ENCODE measurements at regions not wholly inside any gene's neighbourhood (a gene's known extent, or its start where the extent isn't known, plus 50 kb on each side); places are given as distances from the start of the nearest gene placed in this dataset.

DNA sequence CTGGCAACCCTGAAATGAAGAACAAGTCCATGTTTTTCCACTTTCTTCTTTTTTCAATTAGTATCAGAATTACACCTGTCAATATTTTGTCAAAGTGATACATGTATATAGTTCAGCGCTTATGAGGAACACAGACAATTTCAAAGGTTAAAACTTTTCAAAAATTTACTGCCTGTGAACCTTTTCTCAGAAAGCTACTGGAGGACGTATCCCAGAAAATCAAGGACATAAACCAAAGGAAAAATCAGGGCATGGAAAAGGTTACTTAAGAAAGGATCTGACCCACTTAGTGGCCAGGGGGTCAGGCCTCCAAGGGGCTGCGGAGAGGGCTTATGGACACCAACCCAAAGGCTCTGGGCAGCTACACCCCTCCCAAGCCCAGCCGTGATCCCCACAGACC, 81.1 kb upstream of the ACTRT2 start:
- Histone ChIP-seq H3K27ac (ENCODE audit: low read length) (no peak overlapping the region), H3K4me1 (ENCODE audit: control insufficient read depth, insufficient read depth, low read length) (no peaks in the 10 kb centered on the region), H3K36me3 (ENCODE audit: control insufficient read depth, insufficient read depth, low read length) (no peaks in the 10 kb centered on the region), H3K4me3 (ENCODE audit: low read length) (no peak overlapping the region), H3K9me3 (ENCODE audit: control insufficient read depth, insufficient read depth, low read length) (peaks cover 31% of the 10 kb centered on the region), H3K27me3 (ENCODE audit: control insufficient read depth, insufficient read depth, low read length) (no peaks in the 10 kb centered on the region; the same call in 1 of the 2 replicates)
- DNase-seq (ENCODE audit: low read depth, low spot score), result no peak
- no CpG with 5 or more reads among the region's 4 CpGs for WGBS (ENCODE audit: insufficient coverage, insufficient read length)

- no peak overlapping the region for H3K4me3 ChIP-seq (ENCODE audit: low read length)
- WGBS (ENCODE audit: insufficient coverage, insufficient read length), result no CpG with 5 or more reads among the region's 2 CpGs
- no peak overlapping the region for H3K27ac ChIP-seq (ENCODE audit: low read length)
- DNase-seq (ENCODE audit: low read depth, low spot score), result no peak
- peaks cover 34% of the 10 kb centered on the region for H3K9me3 ChIP-seq (ENCODE audit: control insufficient read depth, insufficient read depth, low read length)
- H3K4me1 ChIP-seq (ENCODE audit: control insufficient read depth, insufficient read depth, low read length), result no peaks in the 10 kb centered on the region
- no peaks in the 10 kb centered on the region for H3K36me3 ChIP-seq (ENCODE audit: control insufficient read depth, insufficient read depth, low read length)
- no peaks in the 10 kb centered on the region; the same call in 1 of the 2 replicates for H3K27me3 ChIP-seq (ENCODE audit: control insufficient read depth, insufficient read depth, low read length)
These were observed 80.2 kb upstream of the ACTRT2 start for GRCh38 chr1:2941040-2941439.

DNA sequence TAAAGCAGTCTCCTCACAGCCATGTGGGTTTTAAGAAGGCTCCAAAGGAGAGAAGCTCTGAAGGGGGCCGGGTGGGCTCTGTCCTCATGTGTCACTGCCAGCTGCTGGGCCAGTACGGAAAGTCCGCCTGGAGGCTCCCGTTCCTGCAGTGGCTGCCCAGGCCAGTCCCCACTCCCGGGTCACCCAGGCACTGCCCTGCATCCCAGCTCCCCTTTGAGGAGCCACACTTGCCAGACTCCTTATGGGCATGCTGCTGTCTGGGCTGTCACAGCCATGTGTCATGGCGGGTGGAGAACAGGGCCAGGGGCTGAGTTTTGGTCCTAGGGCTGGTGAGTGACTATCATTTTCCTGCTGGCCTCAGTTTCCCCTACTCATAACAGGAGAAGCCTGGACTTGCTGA, 79.4 kb upstream of the ACTRT2 start:
- Histone ChIP-seq H3K4me3 (ENCODE audit: low read length) (no peak overlapping the region), H3K27ac (ENCODE audit: low read length) (no peak overlapping the region), H3K36me3 (ENCODE audit: control insufficient read depth, insufficient read depth, low read length) (no peaks in the 10 kb centered on the region), H3K9me3 (ENCODE audit: control insufficient read depth, insufficient read depth, low read length) (peaks cover 35% of the 10 kb centered on the region), H3K27me3 (ENCODE audit: control insufficient read depth, insufficient read depth, low read length) (no peaks in the 10 kb centered on the region; the same call in 1 of the 2 replicates), H3K4me1 (ENCODE audit: control insufficient read depth, insufficient read depth, low read length) (no peaks in the 10 kb centered on the region)
- no peak for DNase-seq (ENCODE audit: low read depth, low spot score)
- no CpG with 5 or more reads among the region's 6 CpGs for WGBS (ENCODE audit: insufficient coverage, insufficient read length)

DNA sequence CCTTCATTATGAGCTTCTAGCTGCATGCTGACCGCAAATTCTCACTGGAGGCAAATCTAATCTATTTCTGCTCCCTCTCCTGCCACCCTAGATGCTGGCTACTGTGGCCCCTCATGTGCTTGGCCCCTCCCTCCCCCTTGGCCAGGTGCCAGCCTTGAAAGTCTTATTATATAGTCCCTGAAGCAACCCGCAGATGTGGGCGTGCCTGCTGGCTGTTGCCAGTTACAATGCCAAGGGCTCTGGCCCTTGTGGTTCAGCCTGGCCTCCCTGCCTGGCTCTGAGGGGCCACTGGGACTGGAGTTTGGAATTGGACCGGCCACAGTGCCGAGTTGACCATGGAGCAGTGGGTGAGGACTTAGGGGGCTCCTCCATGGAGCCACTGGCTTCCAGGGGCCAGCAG, 78.9 kb upstream of the ACTRT2 start:
- Histone ChIP-seq H3K9me3 (ENCODE audit: control insufficient read depth, insufficient read depth, low read length) (peaks cover 35% of the 10 kb centered on the region), H3K36me3 (ENCODE audit: control insufficient read depth, insufficient read depth, low read length) (no peaks in the 10 kb centered on the region), H3K27ac (ENCODE audit: low read length) (no peak overlapping the region), H3K27me3 (ENCODE audit: control insufficient read depth, insufficient read depth, low read length) (no peaks in the 10 kb centered on the region; the same call in 1 of the 2 replicates), H3K4me3 (ENCODE audit: low read length) (no peak overlapping the region), H3K4me1 (ENCODE audit: control insufficient read depth, insufficient read depth, low read length) (no peaks in the 10 kb centered on the region)
- no CpG with 5 or more reads among the region's 5 CpGs for WGBS (ENCODE audit: insufficient coverage, insufficient read length)
- DNase-seq (ENCODE audit: low read depth, low spot score), result no peak

- Histone ChIP-seq H3K36me3 (ENCODE audit: control insufficient read depth, insufficient read depth, low read length) (no peaks in the 10 kb centered on the region), H3K4me1 (ENCODE audit: control insufficient read depth, insufficient read depth, low read length) (no peaks in the 10 kb centered on the region), H3K9me3 (ENCODE audit: control insufficient read depth, insufficient read depth, low read length) (peaks cover 34% of the 10 kb centered on the region), H3K27ac (ENCODE audit: low read length) (no peak overlapping the region), H3K4me3 (ENCODE audit: low read length) (no peak overlapping the region), H3K27me3 (ENCODE audit: control insufficient read depth, insufficient read depth, low read length) (no peaks in the 10 kb centered on the region)
- DNase-seq (ENCODE audit: low read depth, low spot score), result no peak
- no CpG with 5 or more reads among the region's 7 CpGs for WGBS (ENCODE audit: insufficient coverage, insufficient read length)
These were observed 77.5 kb upstream of the ACTRT2 start for GRCh38 chr1:2943686-2944260.

- no peak for DNase-seq (ENCODE audit: low read depth, low spot score)
- Histone ChIP-seq H3K4me1 (ENCODE audit: control insufficient read depth, insufficient read depth, low read length) (no peaks in the 10 kb centered on the region), H3K4me3 (ENCODE audit: low read length) (no peak overlapping the region), H3K27ac (ENCODE audit: low read length) (no peak overlapping the region), H3K36me3 (ENCODE audit: control insufficient read depth, insufficient read depth, low read length) (no peaks in the 10 kb centered on the region), H3K27me3 (ENCODE audit: control insufficient read depth, insufficient read depth, low read length) (no peaks in the 10 kb centered on the region), H3K9me3 (ENCODE audit: control insufficient read depth, insufficient read depth, low read length) (peaks cover 35% of the 10 kb centered on the region)
- WGBS (ENCODE audit: insufficient coverage, insufficient read length), result no CpG with 5 or more reads among the region's 4 CpGs
These were observed 76.6 kb upstream of the ACTRT2 start for GRCh38 chr1:2944705-2945104.

DNA sequence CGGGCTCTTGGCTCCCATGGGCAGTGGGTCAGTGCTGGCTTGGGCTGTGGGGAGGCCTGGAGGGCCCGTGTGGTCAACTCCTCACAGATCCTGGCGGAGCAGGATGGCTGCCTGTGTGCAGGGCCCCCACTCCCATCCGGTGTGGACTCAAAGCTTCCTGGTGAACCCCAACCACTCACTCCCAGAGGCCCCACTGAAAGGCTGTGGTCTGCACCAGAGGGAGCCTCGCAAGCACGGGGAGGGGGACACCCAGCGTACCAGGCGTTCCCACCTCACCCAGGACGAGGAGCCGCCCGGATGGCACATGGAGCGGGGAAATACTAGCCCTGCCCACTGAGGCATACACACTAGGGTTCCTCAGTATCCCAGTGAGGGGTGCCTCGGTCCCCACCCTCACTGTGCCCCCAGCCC, 75.4 kb upstream of the ACTRT2 start:
- no peak overlapping the region for H3K4me3 ChIP-seq (ENCODE audit: low read length)

DNA sequence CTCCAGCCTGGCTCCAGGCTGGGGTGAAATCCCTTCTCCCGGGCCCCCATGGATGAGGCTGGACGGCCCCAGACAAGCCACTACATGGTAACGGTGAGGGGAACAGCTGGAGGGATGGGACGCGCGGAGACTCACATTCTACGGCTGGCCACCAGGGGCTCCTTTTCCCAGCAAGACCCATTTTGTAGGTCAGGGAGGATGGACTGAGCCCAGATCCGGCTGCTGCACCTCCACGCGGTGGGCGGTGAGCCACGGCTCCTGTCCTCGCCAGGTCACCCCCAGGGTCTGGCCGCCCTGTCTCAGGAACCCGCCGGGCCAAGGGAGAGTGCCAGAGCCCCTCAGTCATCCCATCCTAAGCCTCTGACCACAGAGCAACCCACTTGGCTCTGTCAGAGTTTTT, 75.0 kb upstream of the ACTRT2 start:
- Histone ChIP-seq H3K27me3 (ENCODE audit: control insufficient read depth, insufficient read depth, low read length) (no peaks in the 10 kb centered on the region), H3K36me3 (ENCODE audit: control insufficient read depth, insufficient read depth, low read length) (no peaks in the 10 kb centered on the region), H3K4me1 (ENCODE audit: control insufficient read depth, insufficient read depth, low read length) (no peaks in the 10 kb centered on the region), H3K4me3 (ENCODE audit: low read length) (no peak overlapping the region), H3K9me3 (ENCODE audit: control insufficient read depth, insufficient read depth, low read length) (peaks cover 42% of the 10 kb centered on the region), H3K27ac (ENCODE audit: low read length) (no peak overlapping the region)
- DNase-seq (ENCODE audit: low read depth, low spot score), result no peak
- no CpG with 5 or more reads among the region's 16 CpGs for WGBS (ENCODE audit: insufficient coverage, insufficient read length)

More for the DNA sequence above, 75.4 kb upstream of the ACTRT2 start:
- Histone ChIP-seq H3K27me3 (ENCODE audit: control insufficient read depth, insufficient read depth, low read length) (no peaks in the 10 kb centered on the region), H3K36me3 (ENCODE audit: control insufficient read depth, insufficient read depth, low read length) (no peaks in the 10 kb centered on the region), H3K27ac (ENCODE audit: low read length) (no peak overlapping the region), H3K4me1 (ENCODE audit: control insufficient read depth, insufficient read depth, low read length) (no peaks in the 10 kb centered on the region), H3K9me3 (ENCODE audit: control insufficient read depth, insufficient read depth, low read length) (peaks cover 40% of the 10 kb centered on the region)
- WGBS (ENCODE audit: insufficient coverage, insufficient read length), result no CpG with 5 or more reads among the region's 13 CpGs
- DNase-seq (ENCODE audit: low read depth, low spot score), result no peak

- no peak for DNase-seq (ENCODE audit: low read depth, low spot score)
- WGBS (ENCODE audit: insufficient coverage, insufficient read length), result no CpG with 5 or more reads among the region's 21 CpGs
- H3K36me3 ChIP-seq (ENCODE audit: control insufficient read depth, insufficient read depth, low read length), result no peaks in the 10 kb centered on the region
- H3K4me1 ChIP-seq (ENCODE audit: control insufficient read depth, insufficient read depth, low read length), result no peaks in the 10 kb centered on the region
- no peak overlapping the region for H3K4me3 ChIP-seq (ENCODE audit: low read length)
- peaks cover 40% of the 10 kb centered on the region for H3K9me3 ChIP-seq (ENCODE audit: control insufficient read depth, insufficient read depth, low read length)
- no peaks in the 10 kb centered on the region for H3K27me3 ChIP-seq (ENCODE audit: control insufficient read depth, insufficient read depth, low read length)
- no peak overlapping the region for H3K27ac ChIP-seq (ENCODE audit: low read length)
These were observed 74.1 kb upstream of the ACTRT2 start for GRCh38 chr1:2946999-2947690.

DNA sequence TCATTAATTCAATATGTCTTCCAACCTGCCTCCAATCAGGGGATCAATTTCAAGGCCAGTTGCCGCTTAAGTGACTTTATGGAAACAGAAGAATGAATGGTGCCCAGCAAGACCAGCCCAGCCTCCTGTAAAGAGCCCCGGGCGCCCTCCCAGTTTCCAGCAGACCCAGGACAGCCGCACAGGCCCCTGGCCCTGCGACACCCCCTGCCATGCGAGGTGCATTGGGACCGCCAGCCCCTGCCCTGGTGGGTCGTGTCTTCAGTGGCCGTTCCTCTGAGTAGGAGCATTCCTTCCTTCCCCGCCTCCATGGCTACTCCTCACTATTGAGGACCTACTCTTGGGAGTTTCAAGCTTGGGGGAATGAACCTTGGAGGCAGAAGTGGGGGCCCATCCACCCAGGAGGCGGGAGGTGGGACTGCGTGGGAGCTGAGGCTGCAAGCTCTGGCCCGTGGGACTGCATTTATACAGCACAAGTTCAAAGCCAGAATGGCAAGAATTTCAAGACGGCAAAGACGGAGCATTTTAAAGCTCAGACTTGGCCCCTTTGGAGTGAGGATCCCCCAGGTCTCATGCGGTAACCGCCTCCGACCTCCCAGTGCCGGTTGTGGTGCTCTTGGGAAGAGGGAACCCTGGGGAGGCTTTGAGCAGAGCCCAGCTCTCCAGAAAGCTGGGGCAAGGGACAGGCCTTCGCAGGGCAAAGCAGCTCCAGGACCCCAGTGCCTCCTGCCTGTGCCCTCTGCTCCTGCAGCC, 73.1 kb upstream of the ACTRT2 start:
- Histone ChIP-seq H3K36me3 (ENCODE audit: control insufficient read depth, insufficient read depth, low read length) (no peaks in the 10 kb centered on the region), H3K9me3 (ENCODE audit: control insufficient read depth, insufficient read depth, low read length) (peaks cover 35% of the 10 kb centered on the region), H3K27ac (ENCODE audit: low read length) (no peak overlapping the region), H3K4me3 (ENCODE audit: low read length) (no peak overlapping the region), H3K4me1 (ENCODE audit: control insufficient read depth, insufficient read depth, low read length) (no peaks in the 10 kb centered on the region), H3K27me3 (ENCODE audit: control insufficient read depth, insufficient read depth, low read length) (no peaks in the 10 kb centered on the region)
- no CpG with 5 or more reads among the region's 20 CpGs for WGBS (ENCODE audit: insufficient coverage, insufficient read length)
- DNase-seq (ENCODE audit: low read depth, low spot score), result no peak

All from iPS DF 6.9 (cell line).